PC-9 (cell line): ENCODE measurements at regions not wholly inside any gene's neighbourhood (a gene's known extent, or its start where the extent isn't known, plus 50 kb on each side); places are given as distances from the start of the nearest gene placed in this dataset.

Source experiments
- CTCF ChIP-seq: fragments of 200-600 bp; sonication (generic); conservative IDR thresholded peaks from 2 replicates; pipeline ENCODE4 v1.6.1; 2017; ENCODE audit warnings: mixed run types, antibody characterized with exemption, mild to moderate bottlenecking, moderate library complexity
- EZH2 ChIP-seq: fragments of 200-600 bp; sonication (generic); IDR thresholded peaks from 2 replicates; pipeline ENCODE4 v1.8.0; 2017; ENCODE audit warnings: antibody characterized with exemption, low read depth

- TF ChIP-seq CTCF (no peak), EZH2 (no peak)
Measured at GRCh38 chr19:13696839-13697238, 67.5 kb upstream of the MRI1 start.
